NCI-H1417 treated with DMSO at 0.1 percent for 48 hours (cell line): ENCODE measurements at regions not wholly inside any gene's neighbourhood (a gene's known extent, or its start where the extent isn't known, plus 50 kb on each side); places are given as distances from the start of the nearest gene placed in this dataset.
A peak's percentile ranks its signal among the peaks of the same experiment; 100 is the strongest.
"Not testable (repeated sequence)": the region's sequence is repeated elsewhere in the genome, so short reads cannot be mapped to it uniquely, and the experiment has no call there.

ENCODE experiments used
- DNase-seq: peaks from one replicate; lab custom pipeline; 2025; lab: John Stamatoyannopoulos, UW

GRCh38 chr9:94033383-94033782, 50.9 kb upstream of the PTPDC1 start:
- DNase-seq = no peak

DNA sequence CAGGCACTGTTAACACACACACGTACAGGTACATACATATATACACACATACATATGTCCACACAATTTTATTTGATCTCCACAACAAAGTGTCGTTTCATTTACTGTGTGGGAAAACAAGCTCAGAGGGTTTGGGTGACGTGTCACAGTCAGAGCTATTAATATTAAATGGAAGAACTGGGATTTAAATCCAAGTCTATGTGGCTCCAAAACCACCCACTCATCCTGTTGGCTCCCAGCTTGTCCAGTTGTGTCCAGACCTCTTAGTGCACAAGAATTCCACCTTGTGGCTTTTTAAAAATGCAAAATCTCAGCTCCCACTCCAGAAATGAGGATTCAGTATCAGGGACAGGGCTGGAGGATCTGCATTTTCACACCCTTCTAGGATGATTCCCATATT, 52.3 kb upstream of the PTPDC1 start:
- no peak for DNase-seq

- DNase-seq = no peak
Observed at GRCh38 chr9:94031380-94031779, 52.9 kb upstream of the PTPDC1 start.

- peak; percentile 75 for DNase-seq
Observed at GRCh38 chr9:94030318-94031179, 53.7 kb upstream of the PTPDC1 start.

- no peak for DNase-seq
Observed at GRCh38 chr9:94029932-94030317, 54.3 kb upstream of the PTPDC1 start.

GRCh38 chr9:94026816-94027215, 57.4 kb upstream of the PTPDC1 start:
- DNase-seq = no peak

- not testable (repeated sequence) for DNase-seq
Observed at GRCh38 chr9:94022476-94022875, 61.8 kb upstream of the PTPDC1 start.

GRCh38 chr9:94020836-94021235, 63.4 kb upstream of the PTPDC1 start:
- DNase-seq = not testable (repeated sequence)

GRCh38 chr9:94018628-94019027, 63.5 kb upstream of the BARX1 start:
- DNase-seq = no peak

GRCh38 chr9:94017939-94018531, 62.9 kb upstream of the BARX1 start:
- DNase-seq = no peak

DNA sequence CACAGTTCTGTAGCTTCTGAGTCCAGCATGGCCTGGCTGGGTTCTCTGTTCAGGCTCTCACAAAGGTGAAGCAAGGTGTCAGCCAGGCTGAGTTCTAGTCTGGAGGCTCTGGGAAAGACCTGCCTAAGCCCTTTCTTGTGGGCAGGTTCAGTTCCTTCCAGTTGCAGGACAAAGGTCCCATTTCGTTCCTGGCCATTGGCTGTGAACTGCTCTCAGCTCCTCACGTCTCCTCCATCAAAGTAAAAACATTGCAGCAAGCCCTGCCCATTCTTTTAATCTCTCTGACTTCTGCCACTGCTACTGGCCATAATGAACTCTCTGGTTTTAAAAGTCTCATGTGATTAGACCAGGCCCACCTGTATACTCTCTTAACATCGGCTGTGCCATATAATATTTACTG, 61.6 kb upstream of the BARX1 start:
- DNase-seq = no peak

- peak; percentile 79 for DNase-seq
Observed at GRCh38 chr9:94014920-94015319, 59.8 kb upstream of the BARX1 start.

DNA sequence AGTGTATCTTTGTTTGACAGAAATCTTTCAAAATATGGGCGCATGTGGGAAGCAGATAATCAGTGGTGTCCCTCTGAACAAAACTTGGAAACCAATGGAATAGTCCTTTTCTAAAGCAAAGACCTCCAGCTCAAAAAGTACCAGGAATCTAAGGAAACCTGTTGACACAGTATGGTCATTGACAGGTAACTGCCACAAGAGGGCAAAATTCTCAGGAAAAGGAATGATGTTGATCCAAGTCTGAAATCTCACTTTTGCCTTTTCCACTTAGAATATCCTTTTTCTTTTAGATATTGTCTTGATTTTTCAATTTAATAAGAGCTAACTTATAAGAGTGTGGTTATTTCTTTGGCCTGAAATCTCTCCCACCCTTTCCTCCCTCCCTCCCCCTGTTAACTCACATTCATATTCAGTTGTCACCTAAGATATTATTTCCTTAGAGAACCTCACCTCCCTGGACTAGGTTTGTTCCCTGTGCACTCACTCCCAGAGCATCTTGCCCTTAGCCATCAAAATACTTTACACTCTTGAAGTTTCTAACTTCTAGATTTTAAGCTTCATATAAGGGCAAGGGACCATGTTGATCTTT, 59.0 kb upstream of the BARX1 start:
- DNase-seq = no peak

DNA sequence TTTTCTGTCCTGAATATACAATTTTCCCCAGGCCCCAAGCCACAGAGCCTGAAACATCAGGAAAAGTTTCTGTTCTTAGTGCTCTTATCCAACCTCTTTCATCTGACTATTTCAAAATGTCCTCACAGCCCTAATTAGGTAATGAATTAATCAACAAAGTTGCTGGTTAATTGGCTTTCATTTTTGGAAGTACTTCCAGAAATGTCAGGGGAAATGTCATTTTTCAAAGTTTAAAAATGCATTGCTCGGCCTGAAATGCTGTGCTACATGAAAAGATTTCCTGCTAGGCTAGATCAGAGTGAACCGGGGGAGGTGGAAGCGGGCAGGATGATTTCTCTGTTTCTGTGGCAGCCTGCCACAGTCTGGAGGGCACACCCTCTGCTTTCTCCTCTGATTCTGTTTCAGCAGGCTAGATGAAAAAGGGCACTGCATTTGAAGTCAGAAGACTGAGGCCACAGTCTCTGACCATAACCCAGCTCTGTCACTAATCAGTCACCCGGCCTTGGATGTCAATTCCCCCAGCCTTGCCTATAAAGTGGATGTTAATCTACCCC, 55.9 kb upstream of the BARX1 start:
- DNase-seq = no peak

- no peak for DNase-seq
Observed at GRCh38 chr9:94005272-94005901, 50.2 kb upstream of the BARX1 start.
